GM11168 (cell line): ENCODE measurements at regions not wholly inside any gene's neighbourhood (a gene's known extent, or its start where the extent isn't known, plus 50 kb on each side); places are given as distances from the start of the nearest gene placed in this dataset.
"Not testable (repeated sequence)": the region's sequence is repeated elsewhere in the genome, so short reads cannot be mapped to it uniquely, and the experiment has no call there.

ENCODE experiments used
- in situ Hi-C: fragments of 300-500 bp; cut with MboI; formaldehyde crosslinking; loops from one replicate; pipeline ENCODE4 v1.12.0; 2022; ENCODE audit warnings: low sequenced_read_pairs; ENCODE audit not compliant: unreplicated experiment

DNA sequence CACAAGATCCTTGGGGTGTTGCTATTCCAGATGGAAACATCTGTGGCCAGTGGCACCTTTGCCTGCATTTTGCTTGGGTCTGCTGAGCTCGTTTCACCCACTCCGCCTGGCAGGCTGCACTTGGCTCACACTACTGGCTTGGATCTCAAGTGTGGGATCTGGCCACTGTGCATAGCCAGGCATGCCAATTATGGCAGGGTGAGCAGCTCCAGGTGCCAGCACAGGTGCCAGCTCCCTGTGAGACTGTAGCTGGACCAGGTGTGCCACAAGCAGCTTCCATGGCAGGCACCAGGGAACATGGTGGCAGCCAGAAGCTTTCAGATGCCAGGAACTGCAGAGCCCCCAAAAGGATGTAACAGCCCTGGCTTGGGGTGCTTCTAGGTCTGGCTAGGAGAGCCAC, 463.8 kb upstream of the PABPC4L start:
- in situ Hi-C loops: no loop called here

DNA sequence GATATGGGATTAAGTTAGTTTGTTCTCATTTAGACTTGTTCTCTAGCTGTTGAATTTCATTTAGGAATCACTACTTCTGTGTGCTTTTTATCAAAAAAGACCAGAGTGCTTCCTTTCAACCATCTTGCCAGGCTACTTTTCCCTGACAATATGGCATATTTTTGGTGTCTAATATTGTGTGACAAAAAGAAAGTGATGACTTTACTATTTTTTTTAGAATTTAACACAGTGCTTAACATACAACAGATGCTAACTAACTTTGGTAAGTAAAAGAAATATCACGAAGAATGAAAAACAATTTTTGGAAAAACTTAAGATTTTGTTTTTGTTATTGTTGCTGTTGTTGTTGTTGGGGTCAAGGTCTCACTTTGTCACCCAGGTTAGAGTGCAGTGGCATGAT, 462.2 kb upstream of the PABPC4L start:
- in situ Hi-C loops: no loop called here

DNA sequence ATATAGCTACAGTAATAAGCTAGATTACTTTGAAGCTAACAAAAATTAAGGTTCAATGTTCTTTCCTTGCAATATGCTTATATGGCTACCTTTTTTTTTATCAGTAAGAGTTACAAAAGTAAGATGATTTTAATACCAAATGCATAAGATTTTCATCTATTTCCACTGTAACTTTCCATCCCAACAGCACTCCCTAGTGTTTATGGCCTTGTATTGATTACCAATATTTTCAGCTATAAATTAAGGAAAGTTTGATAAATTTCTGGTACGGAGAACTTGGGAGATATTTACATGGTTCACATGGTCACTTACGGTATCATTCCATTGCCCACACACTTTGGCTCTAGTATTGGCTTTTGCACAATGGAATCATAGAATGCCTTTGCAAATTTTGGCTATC, 448.9 kb upstream of the PABPC4L start:
- in situ Hi-C loops: no loop called here

DNA sequence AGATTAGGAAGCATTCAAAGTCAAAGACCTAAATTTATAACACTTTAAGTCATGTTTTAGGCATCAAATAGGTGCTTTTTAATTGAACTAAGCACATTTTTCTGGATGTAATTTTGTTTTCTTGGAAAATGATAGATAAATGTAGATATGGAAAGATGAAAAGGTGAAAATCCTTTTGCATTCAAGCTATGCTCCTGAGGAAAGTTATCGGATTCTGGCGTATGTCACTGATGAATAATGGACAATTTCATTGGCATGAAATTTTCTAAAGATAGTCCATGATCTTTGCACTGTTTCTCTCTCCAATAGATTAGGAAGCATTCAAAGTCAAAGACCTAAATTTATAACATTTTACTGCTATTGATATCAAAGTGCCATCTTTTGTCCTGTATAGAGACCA, 444.2 kb upstream of the PABPC4L start:
- in situ Hi-C loops: no loop called here

DNA sequence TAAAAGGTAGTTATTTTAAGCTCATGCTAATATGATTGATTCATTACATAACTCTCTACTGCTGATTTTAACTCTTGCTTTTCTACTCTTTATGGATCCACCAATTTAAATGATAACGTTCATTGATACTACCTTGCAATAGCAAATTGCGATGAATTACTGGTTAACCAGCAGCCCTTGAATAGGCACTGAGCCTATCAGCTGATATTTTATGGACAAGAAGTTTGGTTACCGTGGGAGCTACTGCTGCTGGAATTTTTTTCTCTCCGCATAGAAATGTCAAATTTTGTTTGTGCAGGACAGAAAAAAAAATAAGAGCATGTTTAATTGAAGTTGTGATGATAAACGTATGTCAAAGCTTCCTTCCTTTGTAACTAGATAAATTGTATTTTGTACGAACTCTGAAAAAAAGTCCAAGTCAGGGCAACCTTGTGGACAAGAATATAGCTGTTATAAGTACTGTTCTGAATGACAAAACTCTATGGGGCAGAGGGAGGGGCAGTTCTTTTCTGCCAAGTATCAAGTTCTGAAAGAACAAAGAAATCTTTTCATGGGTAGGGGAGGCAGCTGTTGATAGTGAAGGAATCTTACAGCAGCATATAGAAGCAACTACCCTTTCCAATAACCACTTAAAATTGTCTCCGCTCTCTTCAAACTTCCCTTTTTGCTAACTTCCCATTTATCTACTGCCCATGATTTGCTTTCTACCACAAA, 434.9 kb upstream of the PABPC4L start:
- in situ Hi-C loops: no loop called here

DNA sequence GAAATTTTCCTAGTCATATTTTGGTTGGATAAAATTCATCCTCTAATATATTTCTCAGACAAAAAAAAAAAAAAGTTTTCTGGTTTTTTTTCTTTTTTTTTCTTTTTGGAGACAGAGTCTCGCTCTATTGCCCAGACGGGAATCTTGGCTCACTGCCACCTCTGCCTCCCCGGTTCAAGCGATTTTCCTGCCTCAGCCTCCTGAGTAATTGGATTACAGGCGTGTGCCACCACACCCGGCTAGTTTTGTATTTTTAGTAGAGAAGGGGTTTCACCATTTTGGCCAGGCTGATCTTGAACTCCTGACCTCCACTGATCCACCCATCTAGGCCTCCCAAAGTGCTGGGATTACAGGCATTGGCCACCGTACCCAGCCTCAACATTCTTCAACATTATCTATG, 432.7 kb upstream of the PABPC4L start:
- in situ Hi-C loops: no loop called here

DNA sequence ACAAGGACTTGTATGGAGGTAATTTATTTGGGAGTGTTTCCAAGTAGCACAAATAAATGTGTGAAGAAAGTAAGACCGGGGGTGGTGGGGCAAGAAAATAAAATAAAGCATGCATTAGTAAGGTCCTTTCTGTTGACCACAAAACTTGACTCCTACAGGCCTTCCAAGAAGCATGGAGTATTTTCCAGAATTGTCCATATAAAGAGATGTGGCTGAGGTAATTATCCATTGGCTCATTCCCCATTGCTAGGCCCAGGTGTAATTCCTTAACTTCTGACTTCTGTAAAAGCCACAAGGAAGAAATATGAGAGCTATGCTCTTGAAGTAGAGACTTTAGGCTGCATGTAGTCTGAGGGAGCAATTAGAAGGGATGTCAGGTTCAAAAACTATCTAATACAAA, 430.5 kb upstream of the PABPC4L start:
- in situ Hi-C loops: no loop called here

DNA sequence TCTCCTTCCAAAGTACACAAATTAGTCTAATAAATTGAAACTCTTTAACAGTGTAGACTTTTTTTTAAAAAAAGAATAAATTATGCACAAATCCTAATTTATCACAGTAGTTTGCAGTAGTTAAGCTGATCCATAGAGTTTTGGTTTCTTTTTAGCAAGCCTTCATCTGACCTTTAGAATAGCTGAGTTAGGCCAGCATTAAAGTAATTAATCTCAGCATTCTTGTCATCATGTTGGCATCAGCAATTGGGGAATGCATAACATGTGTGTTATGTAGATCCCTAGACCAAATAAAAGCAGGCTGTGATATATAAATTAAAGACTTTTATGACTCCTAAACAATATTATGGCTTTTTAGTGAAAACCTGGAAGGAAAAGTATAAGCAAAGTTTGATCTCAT, 426.5 kb upstream of the PABPC4L start:
- in situ Hi-C loops: no loop called here

DNA sequence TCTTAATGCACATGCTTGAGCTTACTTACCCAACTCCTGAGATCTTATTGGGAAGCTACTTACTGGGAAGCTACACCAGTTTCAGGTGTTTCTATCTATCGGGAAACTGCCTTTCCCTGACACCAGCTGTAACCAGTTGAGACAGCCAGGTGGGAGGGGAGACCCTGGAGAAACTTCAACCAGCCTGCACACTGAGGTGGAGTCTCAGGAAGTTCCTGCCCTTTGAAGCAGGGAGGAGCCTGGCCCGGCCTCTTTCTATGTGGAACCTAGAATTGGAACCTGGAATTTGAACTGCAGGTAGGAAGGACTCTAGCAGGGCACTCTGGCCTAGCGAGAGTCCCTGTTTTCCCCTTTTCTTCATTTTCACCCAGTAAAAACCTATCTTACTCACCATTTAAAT, 425.8 kb upstream of the PABPC4L start:
- in situ Hi-C loops: no loop called here

DNA sequence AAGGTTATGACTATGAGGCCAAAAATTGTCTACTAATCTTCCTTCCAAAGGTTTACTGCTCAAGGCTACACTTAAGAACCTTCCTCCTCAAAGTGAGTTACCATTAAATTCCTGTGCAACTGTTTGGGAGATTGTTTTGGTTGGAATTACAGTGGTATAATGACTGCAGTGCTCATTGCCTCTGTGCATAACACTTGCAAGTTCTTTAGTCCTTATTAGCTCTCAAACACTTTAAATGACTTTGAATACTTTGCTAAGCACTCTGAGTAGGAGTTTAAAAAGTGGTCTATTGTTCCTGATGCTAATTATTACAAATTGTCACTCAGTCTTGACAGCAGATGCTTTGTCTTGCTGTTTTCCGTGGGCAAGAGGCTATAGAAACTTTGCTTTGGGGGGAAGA, 422.8 kb upstream of the PABPC4L start:
- in situ Hi-C loops: no loop called here

DNA sequence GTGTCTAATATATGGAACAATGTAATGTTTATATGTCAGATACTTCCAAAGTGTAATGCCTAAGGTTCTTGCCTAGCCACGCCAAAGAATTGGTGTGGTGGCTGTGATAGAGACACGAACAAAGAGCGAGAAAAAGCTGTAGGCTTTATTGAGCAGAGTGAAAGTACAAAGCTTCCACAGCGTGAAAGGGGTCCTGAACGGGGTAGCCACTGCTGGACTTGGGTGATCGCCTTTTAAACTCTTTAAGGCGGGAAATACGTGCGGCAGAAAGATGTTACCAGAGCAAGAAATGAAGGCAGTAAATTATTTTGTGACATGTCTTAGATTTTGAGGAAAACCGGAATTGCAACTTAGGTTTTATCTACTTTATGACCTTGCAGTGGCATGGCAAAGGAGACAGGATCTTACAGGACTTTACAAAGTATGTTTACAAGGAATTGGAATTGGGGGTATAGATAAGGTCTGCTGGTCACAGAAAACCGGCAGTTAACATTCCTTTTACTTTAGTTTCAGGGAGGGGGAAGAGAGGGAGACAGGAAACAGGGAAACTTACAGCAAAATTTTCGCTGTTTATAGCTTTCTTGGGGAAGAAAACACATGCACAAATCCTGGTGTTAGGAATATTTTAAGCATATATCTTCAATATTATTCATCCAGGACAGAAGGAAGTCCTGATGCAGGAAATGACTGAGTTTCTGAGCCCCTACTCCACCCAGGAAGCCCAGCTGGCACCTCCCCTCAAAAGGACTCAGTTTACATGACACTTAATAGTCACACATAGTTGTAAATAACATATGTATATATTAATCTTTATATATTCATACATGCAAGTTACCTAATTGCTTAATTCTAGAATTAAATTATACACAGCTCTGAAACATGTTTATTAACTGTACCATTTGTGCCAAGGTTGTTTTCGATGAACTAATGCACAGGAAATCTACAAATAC, 421.3 kb upstream of the PABPC4L start:
- in situ Hi-C loops: not testable (repeated sequence)

DNA sequence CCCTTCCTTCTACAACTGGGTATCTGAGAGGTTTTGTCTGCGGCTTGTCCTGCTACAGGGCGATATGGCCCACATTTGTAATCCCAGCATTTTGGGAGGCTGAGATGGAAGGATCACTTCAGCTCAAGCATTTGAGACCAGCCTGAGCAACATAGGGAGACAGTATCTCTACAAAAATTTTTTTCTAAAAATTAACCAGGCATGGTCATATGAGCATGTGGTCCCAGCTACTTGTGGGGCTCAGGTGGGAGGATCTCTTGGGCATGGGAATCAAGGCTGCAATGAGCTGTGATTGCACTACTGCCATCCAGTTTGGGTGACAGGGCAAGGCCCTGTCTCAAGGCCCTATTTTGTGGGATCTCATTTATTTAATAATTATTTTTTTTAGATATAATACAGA, 420.6 kb upstream of the PABPC4L start:
- in situ Hi-C loops: no loop called here

DNA sequence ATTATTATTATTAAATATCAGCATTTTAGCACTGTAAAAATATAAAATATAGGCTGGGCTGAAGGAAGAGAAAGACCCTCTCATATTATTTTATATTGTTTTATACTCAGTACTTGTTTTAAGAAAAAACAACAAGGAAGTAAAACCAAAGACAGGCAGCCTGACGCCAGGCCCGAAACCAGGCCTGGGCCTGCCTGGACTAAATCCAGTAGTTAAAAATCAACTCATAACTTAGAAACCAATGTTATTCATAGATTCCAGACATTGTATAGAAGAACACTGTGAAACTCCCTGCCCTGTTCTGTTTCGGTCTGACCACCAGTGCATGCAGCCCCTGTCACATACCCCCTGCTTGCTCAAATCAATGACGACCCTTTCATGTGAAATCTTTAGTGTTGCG, 420.1 kb upstream of the PABPC4L start:
- in situ Hi-C loops: not testable (repeated sequence)

DNA sequence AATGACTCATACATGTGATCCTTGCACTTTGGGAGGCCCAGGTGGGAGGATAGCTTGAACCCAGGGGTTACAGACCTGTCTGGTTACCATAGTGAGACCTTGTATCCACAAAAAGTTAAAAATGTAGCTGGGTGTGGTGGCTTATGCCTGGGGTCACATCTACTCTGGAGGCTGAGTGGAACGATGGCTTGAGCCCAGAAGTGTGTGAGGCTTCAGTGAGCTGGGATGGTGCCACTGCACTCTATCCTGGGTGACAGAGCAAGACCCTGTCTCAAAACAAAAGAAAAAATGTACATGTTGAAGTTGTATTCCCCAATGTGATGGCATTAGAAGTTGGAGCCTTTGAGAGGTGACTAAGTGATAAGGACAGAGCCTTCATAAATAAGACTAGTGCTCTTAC, 409.4 kb upstream of the PABPC4L start:
- in situ Hi-C loops: no loop called here

DNA sequence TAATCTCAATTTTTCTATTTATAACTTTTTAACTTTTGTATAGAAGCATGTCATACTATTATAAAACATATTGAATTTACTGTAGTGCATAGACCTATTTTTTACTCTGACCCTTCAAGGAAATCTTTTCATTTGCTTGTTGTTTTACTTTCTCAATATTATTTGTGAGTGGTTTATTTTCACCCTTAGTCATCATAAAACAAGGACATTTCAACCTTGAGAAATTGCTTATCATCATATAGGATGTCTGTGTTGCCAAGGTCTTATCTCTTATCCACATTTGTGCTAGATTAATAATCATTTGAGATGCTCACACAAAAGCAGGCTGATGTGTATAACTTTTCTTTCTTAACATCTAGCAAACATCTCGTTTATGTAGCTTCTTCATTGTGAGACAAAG, 408.6 kb upstream of the PABPC4L start:
- in situ Hi-C loops: no loop called here

DNA sequence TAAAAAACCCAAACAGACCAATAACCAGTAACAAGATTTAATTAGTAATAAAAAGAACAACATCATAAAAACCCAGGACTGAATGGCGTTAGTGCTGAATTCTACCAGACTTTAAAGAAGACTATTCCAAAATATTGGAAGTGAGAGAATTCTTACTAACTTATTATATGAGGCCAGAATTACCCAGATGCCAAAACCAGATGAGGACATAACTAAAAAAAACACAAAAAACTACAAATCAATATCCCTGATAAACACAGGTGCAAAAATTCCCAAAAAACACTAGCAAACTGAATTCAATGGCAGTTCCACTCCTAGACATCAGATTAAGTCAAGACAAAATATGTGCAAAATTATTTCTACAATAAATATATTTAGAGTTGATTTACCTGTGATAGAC, 400.1 kb upstream of the PABPC4L start:
- in situ Hi-C loops: no loop called here

DNA sequence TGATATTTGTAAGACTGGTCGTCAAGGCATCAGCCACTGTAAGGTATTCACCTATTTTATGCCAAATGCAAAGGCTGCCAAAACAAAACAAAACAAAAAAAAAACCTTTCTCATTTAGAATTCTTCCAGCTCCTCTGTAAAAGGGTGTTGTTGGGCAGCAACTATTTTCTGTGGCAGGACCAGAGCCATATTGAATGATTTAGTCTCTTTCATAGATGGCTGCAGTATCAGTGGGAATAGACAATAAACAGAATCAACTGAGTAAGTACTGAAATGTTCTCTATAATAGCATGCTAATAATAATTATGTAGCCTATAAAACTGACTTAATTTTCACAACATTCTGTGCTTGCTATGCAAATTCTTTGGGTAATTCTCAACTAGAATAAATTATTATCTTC, 389.7 kb upstream of the PABPC4L start:
- in situ Hi-C loops: no loop called here

DNA sequence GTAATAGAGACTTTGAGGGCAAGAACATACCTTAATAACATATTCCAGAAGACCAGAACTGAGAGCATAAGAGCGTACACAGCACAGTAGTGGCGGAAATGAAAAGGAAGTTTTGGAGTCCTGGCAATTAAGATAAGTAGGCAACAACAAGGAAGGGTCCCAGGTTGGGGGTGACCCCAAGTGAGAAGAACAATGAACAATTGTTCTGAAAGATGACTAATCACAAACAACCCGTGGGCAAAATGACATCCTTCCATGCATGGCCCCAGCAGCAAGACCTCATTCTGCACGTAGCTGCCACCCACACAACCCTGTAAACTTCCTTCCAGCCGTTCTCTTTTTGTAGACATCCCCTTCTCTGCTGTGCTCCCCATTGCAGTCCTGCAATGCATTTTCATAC, 384.4 kb upstream of the PABPC4L start:
- in situ Hi-C loops: no loop called here

DNA sequence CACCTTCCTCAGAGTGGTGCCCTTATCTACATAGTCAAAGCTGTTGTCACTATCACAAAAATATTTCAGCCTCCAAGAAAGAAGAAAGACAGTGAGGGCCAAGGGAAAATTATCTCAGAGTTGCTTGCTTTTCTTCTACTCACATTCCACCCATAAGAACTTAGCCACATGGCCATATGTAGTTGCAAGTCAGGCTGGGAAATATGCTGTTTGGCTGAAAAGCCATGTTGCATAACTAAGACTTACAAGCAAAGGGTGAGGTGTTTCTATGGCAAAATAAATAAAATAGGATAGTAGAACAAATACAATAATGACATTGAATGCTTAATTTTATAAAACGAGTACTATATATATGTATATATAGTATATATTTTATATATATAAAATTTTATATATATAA, 365.9 kb upstream of the PABPC4L start:
- in situ Hi-C loops: no loop called here

DNA sequence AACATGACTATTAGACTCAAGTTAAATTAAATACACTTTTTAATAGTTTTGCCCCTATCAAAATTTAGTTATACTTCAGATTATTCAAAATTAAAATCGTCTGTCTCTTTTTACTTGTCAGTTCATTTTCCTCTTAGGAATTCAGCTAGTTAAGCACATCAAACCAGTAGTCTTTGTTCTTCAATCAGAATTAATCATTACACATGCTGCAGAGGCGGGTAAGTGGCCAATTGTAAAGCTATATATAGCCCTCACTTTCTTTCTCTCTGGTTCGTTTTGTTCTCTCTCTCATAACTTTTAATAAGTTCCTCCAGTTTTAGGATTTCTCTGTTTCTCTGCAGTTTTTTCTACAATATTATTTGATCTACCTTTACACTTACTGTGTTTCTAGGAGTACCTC, 359.1 kb upstream of the PABPC4L start:
- in situ Hi-C loops: no loop called here

DNA sequence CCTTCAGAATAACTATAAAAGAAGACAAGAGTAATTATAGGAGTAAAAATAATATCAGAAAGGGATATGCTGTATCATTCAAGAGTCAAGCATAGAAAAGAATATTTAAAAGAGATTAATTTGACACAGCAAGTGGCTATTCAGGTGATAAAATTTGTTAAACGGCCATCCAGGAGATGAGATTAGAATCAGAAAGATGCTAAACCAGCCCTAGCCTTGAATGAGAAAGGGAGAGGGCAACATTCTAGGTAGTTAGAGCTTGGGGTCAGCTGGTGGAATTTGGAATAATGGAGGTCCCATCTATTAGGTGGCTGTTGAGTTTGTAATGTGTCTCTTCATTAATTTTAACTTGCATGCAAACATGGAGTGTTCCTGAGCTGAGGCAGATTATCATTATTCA, 350.5 kb upstream of the PABPC4L start:
- in situ Hi-C loops: no loop called here

DNA sequence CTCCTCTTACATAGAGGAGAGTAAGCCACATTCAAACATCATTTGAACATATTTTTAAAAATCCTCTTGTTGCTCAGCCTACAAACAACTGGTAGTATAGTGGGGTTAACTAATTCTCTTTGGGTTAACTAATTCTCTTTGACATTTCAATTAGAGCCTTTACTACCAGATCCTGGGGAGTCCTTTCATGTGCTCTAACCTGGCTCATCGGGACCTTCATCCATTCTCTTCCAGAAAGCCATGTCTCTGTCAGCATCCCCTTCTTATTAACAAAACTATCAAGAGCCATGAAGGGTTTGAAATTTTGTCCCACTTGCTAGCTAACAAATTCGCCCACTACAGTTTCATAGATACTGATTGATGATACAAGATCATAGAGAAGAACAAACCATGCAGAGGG, 349.8 kb upstream of the PABPC4L start:
- in situ Hi-C loops: no loop called here
